HG02970 (cell line): ENCODE measurements at regions not wholly inside any gene's neighbourhood (a gene's known extent, or its start where the extent isn't known, plus 50 kb on each side); places are given as distances from the start of the nearest gene placed in this dataset.
"Not testable (repeated sequence)": the region's sequence is repeated elsewhere in the genome, so short reads cannot be mapped to it uniquely, and the experiment has no call there.

Experiments used
- ATAC-seq: cut with Tn5 transposase; IDR thresholded peaks from one replicate; pipeline ENCODE4 v1.9.1; 2021; ENCODE audit warnings: mild to moderate bottlenecking, moderate library complexity, moderate number of reproducible peaks; ENCODE audit not compliant: unreplicated experiment, low FRiP score

DNA sequence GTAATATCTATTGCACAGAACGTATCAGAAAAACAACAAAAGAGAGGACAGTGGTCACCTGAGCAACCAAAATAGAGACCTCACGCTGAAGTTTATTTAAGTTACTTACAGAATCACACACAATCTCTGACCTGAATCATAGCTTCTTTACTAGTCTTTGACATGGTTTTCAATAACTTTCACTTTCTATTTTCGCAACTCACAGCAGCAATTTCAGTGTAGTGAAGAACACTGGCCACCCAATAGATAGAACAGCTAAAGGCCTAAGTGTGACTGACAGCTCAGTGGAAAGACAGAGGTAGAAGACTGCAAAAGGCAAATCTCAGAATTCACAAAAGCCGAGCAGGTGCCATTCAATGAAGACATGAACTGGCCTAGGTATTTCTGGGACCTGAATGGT lies 435.6 kb upstream of the CHRM3 start:
- ATAC-seq: no peak

DNA sequence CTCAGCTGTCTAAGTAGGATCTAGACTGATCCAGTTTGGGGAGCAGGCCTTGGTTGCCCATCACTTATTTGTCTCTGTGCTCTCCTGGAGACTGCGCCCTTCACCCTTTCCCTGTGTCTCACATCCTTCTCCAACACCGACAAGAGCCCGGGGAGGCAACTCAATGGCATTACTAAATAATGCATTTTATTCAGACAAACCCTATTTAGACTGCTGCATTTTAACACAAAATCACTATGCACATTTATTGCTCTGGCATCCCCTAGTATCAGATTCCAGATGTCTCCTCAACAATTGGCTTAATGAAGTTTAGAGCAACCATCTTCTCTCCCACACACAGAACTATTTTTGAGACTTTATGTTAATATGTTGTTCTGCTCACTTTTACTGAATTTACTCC lies 436.4 kb upstream of the CHRM3 start:
- ATAC-seq: no peak

GRCh38 chr1:238944028-238944427 lies 442.3 kb upstream of the CHRM3 start:
- ATAC-seq: no peak

DNA sequence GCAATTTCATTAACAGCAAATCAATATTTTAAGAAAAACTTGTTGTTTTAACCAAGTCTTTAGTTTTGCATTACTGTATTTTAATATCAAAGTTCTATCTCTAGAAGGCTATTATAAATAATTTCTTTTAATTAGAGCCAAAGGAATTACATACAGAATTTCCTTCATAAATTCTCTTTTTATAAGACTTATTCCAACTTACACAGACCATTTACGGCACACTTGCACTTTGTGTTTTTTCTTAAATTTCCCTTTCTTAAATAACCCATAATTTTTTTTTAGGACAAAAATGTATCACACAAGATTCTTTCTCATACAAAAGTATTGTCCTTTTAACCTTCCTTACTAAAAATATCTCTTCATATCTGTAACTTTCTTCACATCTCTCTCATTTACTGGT lies 458.5 kb upstream of the CHRM3 start:
- no peak for ATAC-seq

- ATAC-seq: no peak
These were observed 469.5 kb upstream of the CHRM3 start for GRCh38 chr1:238916828-238917227.

DNA sequence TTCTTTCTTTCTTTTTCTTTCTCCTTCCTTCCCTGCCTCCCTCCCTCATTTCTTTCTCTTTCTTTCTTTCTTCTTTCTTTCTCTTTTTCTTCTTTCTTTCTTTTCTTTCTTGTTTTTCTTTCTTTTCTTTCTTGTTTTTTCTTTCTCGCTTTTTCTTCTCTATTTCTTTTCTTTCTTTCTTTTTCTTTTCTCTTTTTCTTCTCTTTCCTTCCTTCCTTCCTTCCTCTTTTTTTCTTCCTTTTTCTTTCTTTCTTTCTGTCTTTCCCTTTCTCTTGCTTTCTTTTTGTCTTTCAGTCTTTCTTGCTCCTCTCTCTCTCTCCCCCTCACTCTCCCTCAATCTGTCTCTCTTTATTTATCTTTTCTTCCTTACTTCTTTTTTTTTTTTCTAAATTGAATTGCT lies 472.0 kb upstream of the CHRM3 start:
- no peak for ATAC-seq

GRCh38 chr1:238913210-238913609 lies 473.2 kb upstream of the CHRM3 start:
- no peak for ATAC-seq

GRCh38 chr1:238912148-238912547 lies 474.2 kb upstream of the CHRM3 start:
- no peak for ATAC-seq

DNA sequence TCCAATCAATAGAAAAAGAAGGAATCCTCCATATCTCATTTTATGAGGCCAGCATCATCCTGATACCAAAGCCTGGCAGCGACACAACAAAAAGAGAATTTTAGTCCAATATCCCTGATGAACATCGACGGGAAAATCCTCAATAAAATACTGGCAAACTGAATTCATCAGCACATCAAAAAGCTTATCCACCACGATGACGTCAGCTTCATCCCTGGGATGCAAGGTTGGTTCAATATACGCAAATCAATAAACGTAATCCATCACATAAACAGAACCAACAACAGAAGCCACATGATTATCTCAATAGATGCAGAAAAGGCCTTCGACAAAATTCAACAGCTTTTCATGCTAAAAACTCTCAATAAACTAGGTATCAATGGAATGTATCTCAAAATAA lies 483.6 kb upstream of the CHRM3 start:
- not testable (repeated sequence) for ATAC-seq

GRCh38 chr1:238900334-238900865 lies 486.0 kb upstream of the CHRM3 start:
- ATAC-seq: no peak

DNA sequence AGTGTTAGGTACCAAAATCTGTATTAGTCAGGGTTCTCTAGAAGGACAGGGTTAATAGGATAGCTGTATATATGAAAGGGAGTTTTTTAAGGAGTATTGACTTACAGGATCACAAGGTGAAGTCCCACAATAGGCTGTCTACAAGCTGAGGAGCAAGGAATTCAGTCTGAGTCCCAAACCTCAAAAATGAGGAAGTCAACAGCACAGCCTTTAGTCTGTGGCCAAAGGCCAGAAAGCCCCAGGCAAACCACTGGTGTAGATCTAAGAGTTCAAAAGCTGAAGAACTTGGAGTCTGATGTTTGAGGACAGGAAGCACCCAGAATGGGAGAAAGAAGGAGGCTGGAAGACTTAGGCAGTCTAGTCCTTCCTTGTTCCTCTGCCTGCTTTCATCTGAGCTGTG lies 487.5 kb upstream of the CHRM3 start:
- no peak for ATAC-seq

DNA sequence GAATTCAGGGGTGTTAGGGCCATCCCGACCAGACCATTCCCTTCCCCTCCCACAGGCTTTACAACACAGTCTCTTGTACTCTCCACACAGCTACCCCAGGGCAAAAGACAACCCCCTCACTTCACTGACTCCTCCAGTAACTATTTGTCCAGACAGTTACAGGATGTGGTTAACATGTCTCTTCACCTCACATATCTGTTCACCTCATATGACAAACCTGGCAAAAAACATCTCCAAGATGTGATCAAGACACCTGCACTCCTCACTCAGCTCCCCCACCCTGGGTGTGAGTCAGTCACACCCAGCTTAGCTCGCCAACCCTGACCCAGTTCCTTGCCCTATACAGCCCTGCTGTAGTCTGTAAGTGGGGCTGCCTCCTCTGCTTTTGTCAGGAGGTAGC lies 490.5 kb upstream of the CHRM3 start:
- ATAC-seq: no peak

GRCh38 chr1:238892612-238893011 lies 493.8 kb upstream of the CHRM3 start:
- no peak for ATAC-seq

GRCh38 chr1:238861342-238862066 lies 524.9 kb upstream of the CHRM3 start:
- no peak for ATAC-seq

DNA sequence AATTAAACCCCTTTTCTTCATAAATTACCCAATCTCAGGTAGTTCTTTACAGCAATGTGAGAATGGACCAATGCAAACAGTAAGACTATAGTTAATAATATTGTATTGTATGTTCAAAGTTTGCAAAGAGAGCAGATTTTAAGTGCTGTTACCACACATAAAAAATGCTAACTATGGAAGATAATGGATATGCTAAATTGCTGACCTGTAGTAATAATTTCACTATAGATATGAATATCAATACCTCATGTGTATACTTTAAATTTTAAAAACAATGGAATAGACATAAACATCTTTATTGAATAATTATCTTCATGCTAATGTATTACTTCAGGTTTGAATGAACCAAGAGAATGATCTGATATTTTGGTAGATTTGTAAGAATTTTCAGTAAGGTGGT lies 552.4 kb upstream of the CHRM3 start:
- no peak for ATAC-seq

GRCh38 chr1:238832106-238832505 lies 554.3 kb upstream of the CHRM3 start:
- ATAC-seq: no peak

- ATAC-seq: no peak
These were observed 556.2 kb upstream of the CHRM3 start for GRCh38 chr1:238830036-238830611.

DNA sequence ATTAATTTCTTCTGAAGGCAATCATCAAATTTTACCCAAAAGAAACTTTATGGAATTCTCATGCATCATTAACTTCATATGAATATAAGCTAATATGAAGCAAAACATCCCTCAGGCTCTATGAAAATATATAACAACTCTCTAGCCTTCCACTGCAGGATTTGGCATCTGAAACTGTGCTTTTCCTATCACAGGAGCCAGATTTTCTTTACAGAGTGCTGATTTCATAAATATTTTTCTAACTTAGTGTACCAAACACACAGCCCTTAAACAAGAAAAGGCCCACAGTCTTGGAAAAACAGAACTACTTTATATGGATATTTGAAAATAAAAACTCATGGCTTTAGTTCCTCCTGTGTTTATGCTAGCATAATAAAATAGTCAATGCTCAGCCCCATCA lies 559.5 kb upstream of the CHRM3 start:
- no peak for ATAC-seq

GRCh38 chr1:238823416-238823815 lies 563.0 kb upstream of the CHRM3 start:
- no peak for ATAC-seq

DNA sequence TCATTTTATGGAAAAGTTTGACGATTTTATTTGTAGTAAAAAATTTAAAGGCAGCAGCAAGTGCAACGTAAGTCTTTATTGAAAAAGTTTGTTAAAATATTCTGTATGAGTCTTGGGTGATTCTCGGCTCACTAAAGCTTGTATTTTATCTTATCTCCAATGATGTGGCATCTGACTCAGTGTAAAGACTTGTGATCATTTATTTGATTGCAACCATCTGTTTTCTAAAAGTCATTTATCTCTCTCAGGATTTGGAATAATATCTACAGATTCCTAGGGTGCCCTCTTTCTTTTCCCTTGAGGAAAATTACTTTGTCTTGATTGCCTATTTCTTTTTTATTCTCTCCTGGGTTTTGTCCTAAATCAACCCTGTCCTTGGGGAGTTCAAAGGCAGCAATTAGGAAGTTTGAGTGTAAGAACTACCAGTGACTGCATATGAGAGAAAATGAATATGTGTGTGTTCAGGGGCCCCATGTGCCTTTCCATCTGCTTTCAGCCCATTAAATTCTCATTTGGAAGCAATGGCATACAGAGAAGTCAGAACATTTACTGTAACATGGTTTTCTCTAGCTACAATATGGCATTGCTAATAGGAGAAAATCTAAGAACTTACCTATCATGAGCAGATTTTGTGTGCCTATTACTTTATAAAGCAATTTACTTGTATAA lies 575.0 kb upstream of the CHRM3 start:
- ATAC-seq: no peak

DNA sequence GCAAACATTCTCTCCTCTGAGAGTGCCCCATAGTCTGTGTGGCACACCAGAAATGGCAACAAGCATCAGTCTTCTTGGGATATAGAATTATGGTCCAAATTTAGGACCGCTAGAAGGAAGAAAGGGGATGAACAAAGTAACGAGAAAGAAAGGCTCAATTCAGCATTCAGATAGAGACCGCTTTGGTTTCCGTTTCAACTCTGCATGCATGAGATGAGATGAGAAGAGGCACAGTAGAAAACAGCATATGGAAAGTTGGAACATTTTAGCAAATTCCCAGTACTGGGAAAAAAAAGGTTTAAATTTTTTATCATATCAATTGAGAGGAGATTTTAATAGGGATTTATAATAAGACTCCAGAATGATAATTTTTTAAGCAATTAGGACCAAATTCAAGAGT lies 595.5 kb upstream of the CHRM3 start:
- ATAC-seq: no peak
